GM12872 (cell line): ENCODE measurements at regions not wholly inside any gene's neighbourhood (a gene's known extent, or its start where the extent isn't known, plus 50 kb on each side); places are given as distances from the start of the nearest gene placed in this dataset.

ENCODE experiments used
- TF ChIP-seq, protein P1 (sequence below): IDR thresholded peaks from 3 replicates; pipeline ENCODE4 v1.5.1; 2011; ENCODE audit warnings: low read depth, mild to moderate bottlenecking, low read length, moderate library complexity; ENCODE audit not compliant: insufficient read depth

- TF ChIP-seq, protein P1, sequence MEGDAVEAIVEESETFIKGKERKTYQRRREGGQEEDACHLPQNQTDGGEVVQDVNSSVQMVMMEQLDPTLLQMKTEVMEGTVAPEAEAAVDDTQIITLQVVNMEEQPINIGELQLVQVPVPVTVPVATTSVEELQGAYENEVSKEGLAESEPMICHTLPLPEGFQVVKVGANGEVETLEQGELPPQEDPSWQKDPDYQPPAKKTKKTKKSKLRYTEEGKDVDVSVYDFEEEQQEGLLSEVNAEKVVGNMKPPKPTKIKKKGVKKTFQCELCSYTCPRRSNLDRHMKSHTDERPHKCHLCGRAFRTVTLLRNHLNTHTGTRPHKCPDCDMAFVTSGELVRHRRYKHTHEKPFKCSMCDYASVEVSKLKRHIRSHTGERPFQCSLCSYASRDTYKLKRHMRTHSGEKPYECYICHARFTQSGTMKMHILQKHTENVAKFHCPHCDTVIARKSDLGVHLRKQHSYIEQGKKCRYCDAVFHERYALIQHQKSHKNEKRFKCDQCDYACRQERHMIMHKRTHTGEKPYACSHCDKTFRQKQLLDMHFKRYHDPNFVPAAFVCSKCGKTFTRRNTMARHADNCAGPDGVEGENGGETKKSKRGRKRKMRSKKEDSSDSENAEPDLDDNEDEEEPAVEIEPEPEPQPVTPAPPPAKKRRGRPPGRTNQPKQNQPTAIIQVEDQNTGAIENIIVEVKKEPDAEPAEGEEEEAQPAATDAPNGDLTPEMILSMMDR, result no peak
These were observed 1455.7 kb upstream of the CELF2 start for GRCh38 chr10:9561821-9562505.

- TF ChIP-seq, protein P1, result no peak
These were observed 1439.9 kb upstream of the CELF2 start for GRCh38 chr10:9577746-9578145.

GRCh38 chr10:9579110-9579705, 1438.5 kb upstream of the CELF2 start:
- TF ChIP-seq, protein P1, result no peak

DNA sequence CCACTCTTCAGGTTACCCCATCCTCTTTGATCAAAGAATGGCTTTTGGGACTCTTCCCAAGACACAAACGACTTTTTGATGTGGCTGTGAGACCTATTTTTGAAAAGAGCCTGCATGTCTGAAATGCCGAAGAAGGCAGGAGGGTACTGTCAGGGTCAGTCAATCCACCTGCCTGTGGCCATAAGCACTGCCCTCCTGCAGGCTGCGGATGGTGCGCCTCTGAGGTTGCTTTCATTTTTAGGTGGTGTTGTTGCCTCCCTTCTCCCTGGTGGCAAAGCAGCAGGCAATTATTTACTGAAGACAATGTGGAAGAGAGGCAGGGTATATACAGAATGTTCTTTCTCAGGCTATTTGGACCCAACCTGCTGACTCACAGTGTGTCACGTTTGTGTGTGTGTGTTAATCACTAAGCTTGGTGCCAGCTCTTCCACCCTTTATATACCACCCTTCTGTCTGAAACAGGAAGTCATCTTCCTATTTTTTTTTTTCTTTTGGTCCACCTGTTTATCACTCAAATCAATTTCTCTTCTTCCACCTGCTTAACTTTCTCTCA, 1421.2 kb upstream of the CELF2 start:
- TF ChIP-seq, protein P1, result no peak

DNA sequence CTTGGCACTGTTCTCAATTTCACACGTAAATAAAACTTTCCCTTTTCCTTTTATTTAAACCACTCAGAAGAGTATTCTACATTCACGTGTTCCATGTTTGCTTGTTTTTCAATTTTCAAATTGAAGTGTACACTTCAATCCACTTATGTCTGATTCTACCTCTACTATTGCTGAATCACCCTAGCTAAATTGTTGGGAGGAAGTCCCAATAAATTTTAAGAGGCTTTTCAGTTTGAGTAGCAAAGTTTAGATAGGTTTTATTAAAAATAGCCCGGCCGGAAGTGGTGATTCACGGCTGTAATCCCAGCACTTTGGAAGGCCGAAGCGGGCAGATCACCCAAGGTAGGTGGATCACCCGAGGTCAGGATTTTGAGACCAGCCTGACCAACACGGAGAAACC, 1414.7 kb upstream of the CELF2 start:
- TF ChIP-seq, protein P1, result no peak

DNA sequence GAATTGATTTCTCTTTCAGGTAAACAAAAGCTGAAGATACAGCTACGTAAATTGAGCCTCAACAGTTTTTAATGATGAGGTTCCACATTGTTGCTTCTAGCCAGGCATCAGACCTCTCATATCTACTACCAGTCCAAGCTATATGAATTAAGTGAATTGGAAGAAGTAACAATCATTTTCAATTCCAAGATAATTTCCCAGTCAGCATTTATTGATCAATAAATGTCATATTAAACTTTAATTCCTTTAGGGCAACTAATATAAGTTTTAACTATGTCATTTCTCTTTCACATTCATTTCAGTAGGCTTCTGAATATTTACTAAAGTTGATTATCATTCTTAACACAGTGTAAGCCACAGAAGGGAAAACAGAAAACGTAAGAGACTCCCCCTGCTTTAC, 1413.7 kb upstream of the CELF2 start:
- TF ChIP-seq, protein P1, result no peak

DNA sequence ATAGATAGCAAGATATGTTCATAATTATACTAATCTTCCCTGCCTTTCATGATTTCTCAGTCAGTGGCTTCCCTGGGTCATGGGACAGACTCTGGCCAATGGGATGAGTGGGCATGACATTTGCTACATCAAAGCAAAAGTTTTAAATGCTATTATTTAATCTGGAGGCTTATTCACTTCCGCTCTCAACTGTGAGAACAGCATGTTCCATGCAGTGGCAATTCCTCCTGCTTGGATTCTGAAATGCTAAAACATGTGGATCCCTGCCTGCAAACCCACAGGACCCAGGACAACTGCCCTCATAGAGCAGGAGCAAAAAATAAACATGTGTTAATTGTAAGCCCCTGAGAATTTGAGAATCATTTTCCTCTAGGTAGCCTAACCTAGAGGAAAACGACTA, 1412.4 kb upstream of the CELF2 start:
- TF ChIP-seq, protein P1, result no peak
